ENCODE measurements at regions not wholly inside any gene's neighbourhood (a gene's known extent, or its start where the extent isn't known, plus 50 kb on each side); places are given as distances from the start of the nearest gene placed in this dataset.

- Histone ChIP-seq H3K9ac (ENCODE audit: insufficient read length) (no peak overlapping the region), H3K36me3 (ENCODE audit: insufficient read depth, low read length) (no peaks in the 10 kb centered on the region), H3K9me3 (ENCODE audit: low read depth, low read length) (no peaks in the 10 kb centered on the region), H3K27ac (no peak overlapping the region), H3K4me3 (no peak overlapping the region)
- TF ChIP-seq EZH2 (IDR thresholded peaks at IDR 0.05), result no peak
- TF ChIP-seq FOXP2 (optimal IDR thresholded peaks at IDR 0.05; ENCODE audit: control extremely low read depth, extremely low read length, insufficient read depth), result no peak
- TF ChIP-seq POLR2AphosphoS5 (IDR thresholded peaks at IDR 0.05; ENCODE audit: borderline replicate concordance, low read depth, low read length), result no peak
- DNase-seq (ENCODE audit: low read depth, low spot score), result no peak
Measured at GRCh38 chr13:54927538-54927937, 1898.9 kb downstream of the OLFM4 start.

- TF ChIP-seq POLR2AphosphoS5 (IDR thresholded peaks at IDR 0.05; ENCODE audit: borderline replicate concordance, low read depth, low read length) (no peak), FOXP2 (optimal IDR thresholded peaks at IDR 0.05; ENCODE audit: control extremely low read depth, extremely low read length, insufficient read depth) (no peak), EZH2 (IDR thresholded peaks at IDR 0.05) (no peak)
- Histone ChIP-seq H3K4me3 (no peak overlapping the region), H3K36me3 (ENCODE audit: insufficient read depth, low read length) (no peaks in the 10 kb centered on the region), H3K9ac (ENCODE audit: insufficient read length) (no peak overlapping the region), H3K9me3 (ENCODE audit: low read depth, low read length) (no peaks in the 10 kb centered on the region), H3K27ac (no peak overlapping the region)
- DNase-seq (ENCODE audit: low read depth, low spot score), result no peak
Measured at GRCh38 chr13:54928071-54928470, 1899.5 kb downstream of the OLFM4 start.

DNA sequence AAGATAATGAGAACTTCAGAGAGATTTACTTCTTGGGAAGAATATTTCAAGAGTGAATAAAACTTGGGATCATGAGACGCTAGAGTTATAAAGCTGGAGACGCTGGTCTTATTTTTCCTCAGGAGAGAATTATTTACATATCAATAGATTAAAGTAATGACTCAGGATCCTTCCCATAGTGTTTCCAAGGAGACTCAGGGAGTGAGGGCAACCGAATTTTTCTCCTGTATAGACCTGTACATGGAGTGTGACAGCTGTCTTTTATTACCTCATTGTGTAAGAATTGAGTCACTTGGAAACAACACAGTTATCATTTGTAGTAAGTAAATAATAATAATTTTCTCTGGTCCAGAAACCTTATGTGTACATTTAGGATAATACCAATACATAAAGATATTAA lies 1905.5 kb downstream of the OLFM4 start:
- DNase-seq (ENCODE audit: low read depth, low spot score), result no peak
- TF ChIP-seq POLR2AphosphoS5 (IDR thresholded peaks at IDR 0.05; ENCODE audit: borderline replicate concordance, low read depth, low read length), result no peak
- no peak for TF ChIP-seq EZH2 (IDR thresholded peaks at IDR 0.05)
- no peak for TF ChIP-seq FOXP2 (optimal IDR thresholded peaks at IDR 0.05; ENCODE audit: control extremely low read depth, extremely low read length, insufficient read depth)
- no peak overlapping the region for H3K9ac ChIP-seq (ENCODE audit: insufficient read length)
- no peak overlapping the region for H3K27ac ChIP-seq
- no peaks in the 10 kb centered on the region for H3K36me3 ChIP-seq (ENCODE audit: insufficient read depth, low read length)
- H3K4me3 ChIP-seq, result no peak overlapping the region
- no peaks in the 10 kb centered on the region for H3K9me3 ChIP-seq (ENCODE audit: low read depth, low read length)

GRCh38 chr13:54945973-54946372 lies 1917.4 kb downstream of the OLFM4 start:
- TF ChIP-seq FOXP2 (optimal IDR thresholded peaks at IDR 0.05; ENCODE audit: control extremely low read depth, extremely low read length, insufficient read depth) (no peak), EZH2 (IDR thresholded peaks at IDR 0.05) (no peak), POLR2AphosphoS5 (IDR thresholded peaks at IDR 0.05; ENCODE audit: borderline replicate concordance, low read depth, low read length) (no peak)
- Histone ChIP-seq H3K27ac (no peak overlapping the region), H3K36me3 (ENCODE audit: insufficient read depth, low read length) (no peaks in the 10 kb centered on the region), H3K4me3 (no peak overlapping the region), H3K9ac (ENCODE audit: insufficient read length) (no peak overlapping the region), H3K9me3 (ENCODE audit: low read depth, low read length) (no peaks in the 10 kb centered on the region)
- DNase-seq (ENCODE audit: low read depth, low spot score), result no peak

DNA sequence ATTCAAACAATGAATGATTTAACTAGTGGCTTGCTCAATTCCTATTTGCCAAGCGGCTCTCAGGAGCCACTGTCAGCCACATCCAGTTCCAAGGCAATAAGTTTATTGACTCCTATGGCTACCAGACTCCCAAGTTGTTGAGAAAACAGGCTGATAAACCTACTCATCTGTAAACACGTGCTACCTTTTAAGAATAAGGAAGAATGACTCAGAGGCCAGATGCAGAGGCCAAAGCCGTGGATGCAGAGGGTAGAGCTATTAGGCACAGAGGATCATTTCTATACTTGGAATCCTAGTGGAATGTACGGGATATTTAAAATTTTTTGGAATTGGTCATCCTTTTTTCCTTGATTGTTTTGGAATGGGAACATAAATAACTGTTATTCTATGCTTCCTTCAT lies 1921.1 kb downstream of the OLFM4 start:
- DNase-seq (ENCODE audit: low read depth, low spot score), result no peak
- Histone ChIP-seq H3K27ac (no peak overlapping the region), H3K36me3 (ENCODE audit: insufficient read depth, low read length) (no peaks in the 10 kb centered on the region), H3K9me3 (ENCODE audit: low read depth, low read length) (no peaks in the 10 kb centered on the region), H3K9ac (ENCODE audit: insufficient read length) (no peak overlapping the region), H3K4me3 (no peak overlapping the region)
- TF ChIP-seq FOXP2 (optimal IDR thresholded peaks at IDR 0.05; ENCODE audit: control extremely low read depth, extremely low read length, insufficient read depth), result no peak
- no peak for TF ChIP-seq POLR2AphosphoS5 (IDR thresholded peaks at IDR 0.05; ENCODE audit: borderline replicate concordance, low read depth, low read length)
- TF ChIP-seq EZH2 (IDR thresholded peaks at IDR 0.05), result no peak

- no peak for DNase-seq (ENCODE audit: low read depth, low spot score)
- Histone ChIP-seq H3K27ac (no peak overlapping the region), H3K9me3 (ENCODE audit: low read depth, low read length) (no peaks in the 10 kb centered on the region), H3K4me3 (no peak overlapping the region), H3K9ac (ENCODE audit: insufficient read length) (no peak overlapping the region), H3K36me3 (ENCODE audit: insufficient read depth, low read length) (no peaks in the 10 kb centered on the region)
- TF ChIP-seq EZH2 (IDR thresholded peaks at IDR 0.05) (no peak), POLR2AphosphoS5 (IDR thresholded peaks at IDR 0.05; ENCODE audit: borderline replicate concordance, low read depth, low read length) (no peak), FOXP2 (optimal IDR thresholded peaks at IDR 0.05; ENCODE audit: control extremely low read depth, extremely low read length, insufficient read depth) (no peak)
Measured at GRCh38 chr13:54950546-54950945, 1921.9 kb downstream of the OLFM4 start.

DNA sequence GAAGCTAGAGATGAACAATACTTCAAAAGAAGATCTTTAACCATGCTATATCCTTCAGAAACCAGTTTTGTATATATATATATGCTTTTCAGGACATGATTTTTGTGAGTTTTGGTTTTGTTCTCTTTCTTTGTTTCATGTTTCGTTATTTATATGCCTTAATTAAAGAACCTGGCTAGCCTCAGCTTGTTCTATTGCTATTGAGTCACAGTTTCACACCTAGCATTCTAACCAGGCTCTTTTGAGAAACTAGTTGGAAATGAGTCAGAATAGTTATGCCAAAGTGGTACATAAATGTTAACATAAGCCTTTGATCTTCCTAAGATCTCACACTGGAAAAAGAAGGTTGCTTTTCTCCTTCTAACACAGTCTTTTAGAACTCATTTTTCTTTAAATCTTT lies 1925.2 kb downstream of the OLFM4 start:
- Histone ChIP-seq H3K27ac (no peak overlapping the region), H3K36me3 (ENCODE audit: insufficient read depth, low read length) (no peaks in the 10 kb centered on the region), H3K9me3 (ENCODE audit: low read depth, low read length) (no peaks in the 10 kb centered on the region), H3K9ac (ENCODE audit: insufficient read length) (no peak overlapping the region), H3K4me3 (no peak overlapping the region)
- TF ChIP-seq POLR2AphosphoS5 (IDR thresholded peaks at IDR 0.05; ENCODE audit: borderline replicate concordance, low read depth, low read length) (no peak), FOXP2 (optimal IDR thresholded peaks at IDR 0.05; ENCODE audit: control extremely low read depth, extremely low read length, insufficient read depth) (no peak), EZH2 (IDR thresholded peaks at IDR 0.05) (no peak)
- no peak for DNase-seq (ENCODE audit: low read depth, low spot score)

DNA sequence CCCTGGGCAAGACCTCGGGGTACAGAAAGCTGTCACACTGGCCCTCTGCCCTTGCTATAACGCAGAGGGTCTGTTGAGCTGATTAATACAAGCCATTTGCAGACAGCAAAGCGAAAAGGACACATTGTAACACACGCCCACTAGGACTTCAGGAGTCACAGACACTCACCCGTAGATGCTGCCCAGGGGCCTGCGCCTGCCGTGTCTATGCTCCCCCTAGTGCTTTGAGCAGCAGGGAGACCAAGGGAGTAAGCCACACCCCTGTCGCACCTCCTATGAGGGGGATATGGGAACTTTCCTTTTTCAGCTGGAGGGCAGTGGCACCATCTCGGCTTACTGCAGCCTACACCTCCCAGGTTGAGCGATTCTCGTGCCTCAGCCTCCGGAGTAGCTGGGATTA lies 1930.2 kb downstream of the OLFM4 start:
- DNase-seq (ENCODE audit: low read depth, low spot score), result no peak
- Histone ChIP-seq H3K27ac (no peak overlapping the region), H3K4me3 (no peak overlapping the region), H3K36me3 (ENCODE audit: insufficient read depth, low read length) (no peaks in the 10 kb centered on the region), H3K9me3 (ENCODE audit: low read depth, low read length) (no peaks in the 10 kb centered on the region), H3K9ac (ENCODE audit: insufficient read length) (no peak overlapping the region)
- TF ChIP-seq EZH2 (IDR thresholded peaks at IDR 0.05) (no peak), FOXP2 (optimal IDR thresholded peaks at IDR 0.05; ENCODE audit: control extremely low read depth, extremely low read length, insufficient read depth) (no peak), POLR2AphosphoS5 (IDR thresholded peaks at IDR 0.05; ENCODE audit: borderline replicate concordance, low read depth, low read length) (no peak)

- Histone ChIP-seq H3K36me3 (ENCODE audit: insufficient read depth, low read length) (no peaks in the 10 kb centered on the region), H3K27ac (no peak overlapping the region)
- no peak for DNase-seq (ENCODE audit: low read depth, low spot score)
Measured at GRCh38 chr13:54965881-54966280, 1937.3 kb downstream of the OLFM4 start.

More at GRCh38 chr13:54965881-54966280, 1937.3 kb downstream of the OLFM4 start:
- TF ChIP-seq EZH2 (IDR thresholded peaks at IDR 0.05), result no peak
- no peak for TF ChIP-seq FOXP2 (optimal IDR thresholded peaks at IDR 0.05; ENCODE audit: control extremely low read depth, extremely low read length, insufficient read depth)
- no peak for TF ChIP-seq POLR2AphosphoS5 (IDR thresholded peaks at IDR 0.05; ENCODE audit: borderline replicate concordance, low read depth, low read length)
- Histone ChIP-seq H3K4me3 (no peak overlapping the region), H3K9ac (ENCODE audit: insufficient read length) (no peak overlapping the region), H3K9me3 (ENCODE audit: low read depth, low read length) (no peaks in the 10 kb centered on the region)
